ENCODE measurements at regions not wholly inside any gene's neighbourhood (a gene's known extent, or its start where the extent isn't known, plus 50 kb on each side); places are given as distances from the start of the nearest gene placed in this dataset.

DNA sequence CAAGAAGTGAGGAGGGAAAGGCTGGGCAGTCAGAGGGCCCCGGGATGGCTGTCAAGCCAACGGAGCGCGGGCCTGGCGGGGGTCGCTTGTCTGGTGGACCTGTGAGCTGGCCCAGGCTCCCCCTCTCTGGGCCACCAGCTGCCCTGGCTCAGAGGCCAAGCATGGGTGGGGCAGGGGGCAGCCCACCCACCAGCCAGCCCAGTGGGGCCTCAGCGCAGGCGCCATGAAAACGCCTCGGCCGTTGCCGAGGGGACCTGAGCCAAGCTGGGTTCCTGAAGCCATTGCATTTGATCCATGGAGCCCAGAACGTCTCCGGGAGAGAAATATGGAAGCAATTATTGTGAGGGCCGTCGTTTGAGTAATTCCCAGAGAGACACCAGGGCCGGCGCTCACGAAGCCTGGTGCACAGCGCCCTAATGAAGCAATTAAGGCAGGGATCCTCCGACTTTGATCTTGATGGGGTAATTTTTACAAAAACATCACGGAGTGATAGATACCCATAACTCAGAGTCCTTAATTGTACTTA lies 90.5 kb upstream of the TTC34 start:
- Mint-ChIP-seq H3K27me3 (no peaks in the 10 kb centered on the region), H3K4me3 (no peak overlapping the region), H3K4me1 (no peaks in the 10 kb centered on the region), H3K9me3 (peaks cover 4% of the 10 kb centered on the region), H3K36me3 (ENCODE audit: low read depth) (no peaks in the 10 kb centered on the region), H3K27ac (no peak overlapping the region)
- no peak for ATAC-seq
- no peak for DNase-seq

GRCh38 chr1:2893473-2894120 lies 92.1 kb upstream of the TTC34 start:
- H3K4me3 Mint-ChIP-seq: no peak overlapping the region
- H3K36me3 Mint-ChIP-seq (ENCODE audit: low read depth): no peaks in the 10 kb centered on the region
- DNase-seq: no peak
- H3K27ac Mint-ChIP-seq: no peak overlapping the region
- no peaks in the 10 kb centered on the region for H3K4me1 Mint-ChIP-seq
- no peaks in the 10 kb centered on the region for H3K27me3 Mint-ChIP-seq
- H3K9me3 Mint-ChIP-seq: peaks cover 4% of the 10 kb centered on the region
- ATAC-seq: peak; percentile 4

DNA sequence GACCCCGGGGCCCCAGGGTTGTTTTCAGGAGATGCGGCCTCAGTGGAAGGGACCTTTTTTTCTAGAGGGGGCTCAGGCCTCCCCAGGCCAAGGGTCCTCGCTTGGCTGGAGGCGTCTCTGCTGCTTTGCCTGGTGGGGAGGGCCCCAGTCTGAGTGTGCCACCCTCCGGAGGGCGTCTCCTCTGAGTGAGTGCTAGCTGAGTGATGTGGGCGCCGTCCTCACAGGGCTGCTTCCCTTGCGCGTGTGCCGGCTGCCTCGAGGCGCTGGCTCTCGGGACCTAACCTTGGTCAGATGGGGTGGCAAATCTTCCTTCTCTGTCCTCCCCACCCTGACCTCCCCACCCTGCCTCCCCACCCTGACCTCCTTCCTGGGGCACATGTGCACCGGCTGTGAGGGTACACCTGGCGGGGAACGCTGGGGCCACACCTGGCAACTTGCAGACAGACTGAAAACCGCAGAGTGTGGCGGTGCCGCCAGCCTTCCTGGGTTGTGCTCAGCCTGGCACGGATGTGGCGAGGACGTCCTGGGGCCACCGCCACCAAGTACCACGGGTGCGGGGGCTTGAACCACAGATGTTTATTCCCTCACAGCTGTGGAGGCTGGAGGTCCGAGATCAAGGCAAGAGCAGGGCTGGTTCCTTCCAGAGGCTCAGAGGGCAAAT lies 93.0 kb upstream of the TTC34 start:
- H3K4me3 Mint-ChIP-seq: no peak overlapping the region
- ATAC-seq (no peak), DNase-seq (no peak)
- no peaks in the 10 kb centered on the region for H3K36me3 Mint-ChIP-seq (ENCODE audit: low read depth)
- no peaks in the 10 kb centered on the region for H3K27me3 Mint-ChIP-seq
- H3K27ac Mint-ChIP-seq: no peak overlapping the region
- H3K4me1 Mint-ChIP-seq: no peaks in the 10 kb centered on the region
- peaks cover 4% of the 10 kb centered on the region for H3K9me3 Mint-ChIP-seq

GRCh38 chr1:2896824-2897223 lies 95.3 kb upstream of the TTC34 start:
- Mint-ChIP-seq H3K36me3 (ENCODE audit: low read depth) (no peaks in the 10 kb centered on the region), H3K9me3 (peaks cover 4% of the 10 kb centered on the region), H3K27ac (no peak overlapping the region), H3K4me1 (no peaks in the 10 kb centered on the region), H3K27me3 (no peaks in the 10 kb centered on the region), H3K4me3 (no peak overlapping the region)
- ATAC-seq (no peak), DNase-seq (no peak)

- Mint-ChIP-seq H3K4me1 (no peaks in the 10 kb centered on the region), H3K27me3 (peaks cover 1% of the 10 kb centered on the region), H3K4me3 (no peak overlapping the region), H3K27ac (no peak overlapping the region), H3K36me3 (ENCODE audit: low read depth) (no peaks in the 10 kb centered on the region), H3K9me3 (no peaks in the 10 kb centered on the region)
- DNase-seq (no peak), ATAC-seq (no peak)
Measured at GRCh38 chr1:2903226-2903625, 101.7 kb upstream of the TTC34 start.

DNA sequence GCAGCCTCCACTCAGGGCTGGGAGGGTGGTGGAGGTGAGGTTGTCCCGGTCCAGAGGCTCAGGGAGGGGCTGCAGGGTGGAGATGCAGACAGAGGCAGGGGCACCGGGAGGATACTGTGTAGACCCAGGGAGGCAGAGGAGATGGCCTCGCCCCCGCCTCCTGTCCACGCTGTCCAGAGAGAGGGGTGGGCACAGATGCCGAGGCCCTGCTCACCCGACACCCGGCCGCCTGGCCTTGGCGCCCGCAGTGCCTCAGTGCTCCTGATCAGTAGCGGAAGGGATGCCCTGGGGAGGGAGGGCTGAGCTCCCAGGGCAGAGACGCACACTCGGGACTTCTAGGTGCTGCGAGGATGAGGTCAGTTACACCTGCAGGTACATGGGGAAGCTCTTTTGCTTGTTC lies 102.7 kb upstream of the TTC34 start:
- DNase-seq: no peak
- H3K27me3 Mint-ChIP-seq: peaks cover 1% of the 10 kb centered on the region
- no peak for ATAC-seq
- H3K27ac Mint-ChIP-seq: no peak overlapping the region
- no peaks in the 10 kb centered on the region for H3K4me1 Mint-ChIP-seq
- H3K4me3 Mint-ChIP-seq: no peak overlapping the region
- H3K36me3 Mint-ChIP-seq (ENCODE audit: low read depth): no peaks in the 10 kb centered on the region
- H3K9me3 Mint-ChIP-seq: no peaks in the 10 kb centered on the region

DNA sequence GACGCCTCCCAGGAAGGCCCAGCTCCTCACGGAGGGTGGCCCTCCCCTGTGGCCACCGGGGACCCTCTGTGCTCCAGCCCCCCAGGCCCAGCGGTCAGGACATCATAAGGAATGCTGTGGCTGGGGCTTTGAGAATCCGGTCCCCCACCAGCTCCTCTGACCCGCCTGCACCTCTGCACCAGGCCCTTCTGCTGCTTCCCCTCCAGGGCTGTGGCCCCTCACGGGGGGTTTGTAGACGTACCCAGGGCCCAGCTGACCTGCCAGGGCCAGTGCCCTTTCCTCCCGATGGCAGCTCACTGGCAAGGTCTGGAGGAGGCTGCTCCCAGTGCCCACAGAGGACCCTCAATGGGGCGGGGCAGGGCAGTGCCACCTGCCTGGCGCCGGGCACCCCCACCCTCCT lies 103.9 kb upstream of the TTC34 start:
- DNase-seq: no peak
- no peaks in the 10 kb centered on the region for H3K9me3 Mint-ChIP-seq
- H3K27me3 Mint-ChIP-seq: peaks cover 1% of the 10 kb centered on the region
- no peak for ATAC-seq
- H3K27ac Mint-ChIP-seq: no peak overlapping the region
- no peaks in the 10 kb centered on the region for H3K4me1 Mint-ChIP-seq
- no peak overlapping the region for H3K4me3 Mint-ChIP-seq
- no peaks in the 10 kb centered on the region for H3K36me3 Mint-ChIP-seq (ENCODE audit: low read depth)

DNA sequence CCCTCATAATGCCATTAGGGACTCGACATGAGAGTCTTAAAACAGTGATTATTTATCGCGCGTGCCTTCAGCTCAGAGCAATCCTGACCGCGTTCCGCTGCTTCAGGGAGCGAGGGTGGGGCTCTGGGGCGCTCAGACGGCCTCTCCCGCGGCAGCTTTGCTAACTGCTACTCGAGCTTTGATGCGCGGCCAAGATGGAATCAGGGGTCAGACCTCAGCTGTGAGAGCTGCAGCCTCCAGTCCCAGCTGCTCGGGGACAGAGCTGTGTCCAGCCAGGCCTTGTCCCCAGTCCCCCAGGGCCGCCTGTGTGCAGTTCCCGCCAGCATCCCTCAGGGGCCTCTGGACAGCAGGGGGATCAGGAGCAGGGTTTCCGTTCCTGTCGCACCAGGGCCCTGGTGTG lies 104.6 kb upstream of the TTC34 start:
- DNase-seq (no peak), ATAC-seq (no peak)
- Mint-ChIP-seq H3K36me3 (ENCODE audit: low read depth) (no peaks in the 10 kb centered on the region), H3K9me3 (no peaks in the 10 kb centered on the region), H3K4me1 (no peaks in the 10 kb centered on the region), H3K27ac (no peak overlapping the region), H3K27me3 (peaks cover 1% of the 10 kb centered on the region), H3K4me3 (no peak overlapping the region)

GRCh38 chr1:2906620-2907019 lies 105.1 kb upstream of the TTC34 start:
- H3K36me3 Mint-ChIP-seq (ENCODE audit: low read depth): no peaks in the 10 kb centered on the region
- no peak overlapping the region for H3K27ac Mint-ChIP-seq
- no peaks in the 10 kb centered on the region for H3K9me3 Mint-ChIP-seq
- peaks cover 1% of the 10 kb centered on the region for H3K27me3 Mint-ChIP-seq
- DNase-seq (no peak), ATAC-seq (no peak)
- no peaks in the 10 kb centered on the region for H3K4me1 Mint-ChIP-seq
- no peak overlapping the region for H3K4me3 Mint-ChIP-seq

GRCh38 chr1:2907051-2907450 lies 105.6 kb upstream of the TTC34 start:
- DNase-seq (no peak), ATAC-seq (no peak)
- H3K4me3 Mint-ChIP-seq: no peak overlapping the region
- peaks cover 1% of the 10 kb centered on the region for H3K27me3 Mint-ChIP-seq
- H3K36me3 Mint-ChIP-seq (ENCODE audit: low read depth): no peaks in the 10 kb centered on the region
- H3K27ac Mint-ChIP-seq: no peak overlapping the region
- H3K9me3 Mint-ChIP-seq: no peaks in the 10 kb centered on the region
- H3K4me1 Mint-ChIP-seq: no peaks in the 10 kb centered on the region

DNA sequence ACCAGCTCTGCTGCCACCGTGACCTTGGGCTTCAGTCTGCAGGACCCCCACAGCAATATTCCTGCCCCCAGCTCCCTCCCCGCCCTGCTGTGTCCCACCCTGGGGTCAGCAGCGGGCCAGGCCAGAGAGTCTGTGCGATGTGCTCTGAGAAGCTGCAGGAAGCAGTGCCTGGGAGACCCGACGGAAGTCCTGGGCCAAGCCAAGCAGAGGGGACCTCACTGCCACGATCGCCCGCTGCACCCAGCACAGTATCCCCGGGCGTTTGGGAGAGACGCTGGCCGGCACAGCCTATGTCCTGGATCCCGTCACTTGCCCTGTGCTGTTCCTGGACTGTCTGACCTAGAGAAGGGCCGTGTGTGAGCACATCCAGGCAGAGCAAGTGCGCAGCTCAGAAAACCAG lies 106.6 kb upstream of the TTC34 start:
- DNase-seq (no peak), ATAC-seq (no peak)
- H3K4me1 Mint-ChIP-seq: no peaks in the 10 kb centered on the region
- H3K27ac Mint-ChIP-seq: no peak overlapping the region
- peaks cover 1% of the 10 kb centered on the region for H3K27me3 Mint-ChIP-seq
- H3K4me3 Mint-ChIP-seq: no peak overlapping the region
- H3K36me3 Mint-ChIP-seq (ENCODE audit: low read depth): no peaks in the 10 kb centered on the region
- H3K9me3 Mint-ChIP-seq: no peaks in the 10 kb centered on the region

DNA sequence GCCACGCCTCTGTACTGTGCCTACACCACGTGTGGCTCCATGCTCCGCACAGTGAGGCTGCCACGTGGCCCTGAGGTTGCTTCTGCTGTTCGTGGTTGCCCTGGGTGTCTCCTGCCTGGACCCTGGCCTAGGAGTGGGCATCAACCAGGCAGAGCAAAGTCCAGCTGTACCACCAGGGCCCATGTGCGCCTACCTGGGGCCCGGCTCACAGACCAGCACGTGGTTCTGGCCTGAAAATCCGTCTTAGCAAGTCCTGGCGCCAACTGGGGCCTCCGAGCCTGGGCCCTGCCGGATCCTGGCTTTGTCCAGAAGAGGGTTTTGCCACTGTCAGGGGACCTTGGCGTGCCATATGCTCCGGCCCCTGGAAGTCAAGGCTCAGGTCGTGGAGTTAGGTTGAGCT lies 107.1 kb upstream of the TTC34 start:
- DNase-seq: no peak
- no peaks in the 10 kb centered on the region for H3K36me3 Mint-ChIP-seq (ENCODE audit: low read depth)
- H3K27ac Mint-ChIP-seq: no peak overlapping the region
- no peaks in the 10 kb centered on the region for H3K4me1 Mint-ChIP-seq
- no peaks in the 10 kb centered on the region for H3K9me3 Mint-ChIP-seq
- no peak overlapping the region for H3K4me3 Mint-ChIP-seq
- peaks cover 1% of the 10 kb centered on the region for H3K27me3 Mint-ChIP-seq
- ATAC-seq: no peak

DNA sequence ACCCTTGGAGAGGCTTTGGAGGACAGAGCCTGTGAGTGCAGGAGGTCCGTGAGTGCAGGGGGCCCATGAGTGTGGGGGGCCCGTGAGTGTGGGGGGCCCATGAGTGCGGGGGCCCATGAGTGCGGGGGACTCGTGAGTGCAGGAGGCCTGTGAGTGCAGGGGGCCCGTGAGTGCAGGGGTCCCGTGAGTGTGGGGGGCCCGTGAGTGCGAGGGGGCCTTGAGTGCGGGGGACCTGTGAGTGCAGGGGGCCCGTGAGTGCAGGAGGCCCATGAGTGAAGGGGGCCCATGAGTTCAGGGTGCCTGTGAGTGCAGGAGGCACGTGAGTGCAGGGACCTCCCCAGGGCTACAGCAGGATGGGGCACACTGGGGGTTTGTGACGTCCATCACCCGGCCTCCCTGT lies 108.3 kb upstream of the TTC34 start:
- Mint-ChIP-seq H3K4me1 (no peaks in the 10 kb centered on the region), H3K4me3 (no peak overlapping the region), H3K27ac (no peak overlapping the region), H3K36me3 (ENCODE audit: low read depth) (no peaks in the 10 kb centered on the region), H3K9me3 (no peaks in the 10 kb centered on the region), H3K27me3 (peaks cover 1% of the 10 kb centered on the region)
- DNase-seq (no peak), ATAC-seq (no peak)

- Mint-ChIP-seq H3K9me3 (no peaks in the 10 kb centered on the region), H3K4me3 (no peak overlapping the region), H3K27ac (no peak overlapping the region), H3K36me3 (ENCODE audit: low read depth) (no peaks in the 10 kb centered on the region), H3K27me3 (peaks cover 1% of the 10 kb centered on the region), H3K4me1 (no peaks in the 10 kb centered on the region)
- no peak for DNase-seq
- ATAC-seq: no peak
Measured at GRCh38 chr1:2910211-2910610, 108.7 kb upstream of the TTC34 start.

DNA sequence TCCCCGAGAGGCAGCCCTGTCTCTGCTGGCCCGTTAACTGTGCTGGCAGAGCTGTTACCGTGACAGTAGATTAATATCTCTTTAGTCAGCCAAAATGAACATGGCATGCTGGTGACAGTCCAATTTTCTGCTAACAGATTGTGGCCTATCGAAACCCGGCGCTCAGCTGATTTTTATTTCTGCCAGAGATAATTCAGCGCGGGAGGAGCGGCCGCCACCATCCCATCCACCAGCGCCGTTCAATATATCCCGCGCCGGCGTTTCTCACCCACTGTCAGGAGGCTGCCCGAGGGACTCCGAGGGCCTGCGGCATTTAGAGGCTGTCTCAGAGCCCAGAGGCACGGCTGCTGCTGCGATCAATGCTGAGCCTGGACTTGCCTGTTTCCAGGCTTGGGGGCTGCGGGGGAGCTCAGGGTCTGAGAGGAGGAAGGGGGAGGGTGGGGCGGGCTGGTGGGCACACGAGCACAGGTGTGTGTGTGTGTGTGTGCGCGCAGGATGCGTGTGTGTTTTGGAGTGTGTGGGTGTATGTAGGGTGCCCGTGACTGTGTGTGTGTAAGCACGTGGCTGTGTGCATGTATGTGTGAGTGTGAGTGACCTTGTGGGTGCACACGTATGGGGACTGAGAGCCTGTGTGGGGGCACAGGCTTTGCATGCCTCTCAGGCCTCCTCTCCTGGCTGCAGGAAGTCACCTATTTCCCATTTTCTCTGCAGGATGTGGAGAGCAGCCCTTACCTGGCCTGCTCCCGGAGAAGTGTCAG lies 109.7 kb upstream of the ACTRT2 start:
- H3K36me3 Mint-ChIP-seq (ENCODE audit: low read depth): no peaks in the 10 kb centered on the region

More for the DNA sequence above, 109.7 kb upstream of the ACTRT2 start:
- ATAC-seq (no peak), DNase-seq (no peak)
- Mint-ChIP-seq H3K9me3 (peaks cover 7% of the 10 kb centered on the region), H3K27me3 (no peaks in the 10 kb centered on the region), H3K27ac (no peak overlapping the region), H3K4me1 (no peaks in the 10 kb centered on the region), H3K4me3 (no peak overlapping the region)

All from activated naive CD8-positive, alpha-beta T cell treated with anti-CD3 and anti-CD28 coated beads, Interleukin-2, amount 50 U/mL, for 24 hours (primary cell).